ENCODE measurements at regions not wholly inside any gene's neighbourhood (a gene's known extent, or its start where the extent isn't known, plus 50 kb on each side); places are given as distances from the start of the nearest gene placed in this dataset.

- TF ChIP-seq, protein P1, sequence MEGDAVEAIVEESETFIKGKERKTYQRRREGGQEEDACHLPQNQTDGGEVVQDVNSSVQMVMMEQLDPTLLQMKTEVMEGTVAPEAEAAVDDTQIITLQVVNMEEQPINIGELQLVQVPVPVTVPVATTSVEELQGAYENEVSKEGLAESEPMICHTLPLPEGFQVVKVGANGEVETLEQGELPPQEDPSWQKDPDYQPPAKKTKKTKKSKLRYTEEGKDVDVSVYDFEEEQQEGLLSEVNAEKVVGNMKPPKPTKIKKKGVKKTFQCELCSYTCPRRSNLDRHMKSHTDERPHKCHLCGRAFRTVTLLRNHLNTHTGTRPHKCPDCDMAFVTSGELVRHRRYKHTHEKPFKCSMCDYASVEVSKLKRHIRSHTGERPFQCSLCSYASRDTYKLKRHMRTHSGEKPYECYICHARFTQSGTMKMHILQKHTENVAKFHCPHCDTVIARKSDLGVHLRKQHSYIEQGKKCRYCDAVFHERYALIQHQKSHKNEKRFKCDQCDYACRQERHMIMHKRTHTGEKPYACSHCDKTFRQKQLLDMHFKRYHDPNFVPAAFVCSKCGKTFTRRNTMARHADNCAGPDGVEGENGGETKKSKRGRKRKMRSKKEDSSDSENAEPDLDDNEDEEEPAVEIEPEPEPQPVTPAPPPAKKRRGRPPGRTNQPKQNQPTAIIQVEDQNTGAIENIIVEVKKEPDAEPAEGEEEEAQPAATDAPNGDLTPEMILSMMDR (conservative IDR thresholded peaks at IDR 0.05): no peak
- H3K27ac ChIP-seq: no peak overlapping the region
These were observed 63.6 kb upstream of the MAP3K1 start for GRCh38 chr5:56751572-56752313.

- H3K27ac ChIP-seq: no peak overlapping the region
- TF ChIP-seq, protein P1 (conservative IDR thresholded peaks at IDR 0.05): no peak
These were observed 65.5 kb upstream of the MAP3K1 start for GRCh38 chr5:56749842-56750241.

GRCh38 chr5:56746553-56747339 is 68.6 kb upstream of the MAP3K1 start:
- TF ChIP-seq, protein P1 (conservative IDR thresholded peaks at IDR 0.05): no peak
- no peak overlapping the region for H3K27ac ChIP-seq

DNA sequence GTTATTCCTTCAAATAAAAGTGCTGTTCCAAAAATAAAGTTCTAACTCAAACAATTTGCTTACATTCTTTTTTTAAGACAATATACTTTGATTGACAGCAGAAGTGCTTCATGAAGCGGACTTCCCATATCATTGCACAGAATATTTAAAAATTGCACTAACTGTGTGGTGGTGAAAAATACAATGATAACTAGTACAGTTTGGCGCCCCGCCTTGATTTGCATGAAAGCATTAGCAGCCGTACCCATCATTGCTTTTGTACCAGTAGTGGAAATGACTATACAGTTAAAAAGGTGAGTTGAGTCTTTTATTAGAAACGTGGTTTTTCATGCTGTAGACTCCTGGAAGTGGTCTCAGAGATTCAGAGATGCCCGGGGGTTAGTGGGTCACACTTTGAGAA is 69.5 kb upstream of the MAP3K1 start:
- H3K27ac ChIP-seq: no peak overlapping the region
- TF ChIP-seq, protein P1 (conservative IDR thresholded peaks at IDR 0.05): no peak

DNA sequence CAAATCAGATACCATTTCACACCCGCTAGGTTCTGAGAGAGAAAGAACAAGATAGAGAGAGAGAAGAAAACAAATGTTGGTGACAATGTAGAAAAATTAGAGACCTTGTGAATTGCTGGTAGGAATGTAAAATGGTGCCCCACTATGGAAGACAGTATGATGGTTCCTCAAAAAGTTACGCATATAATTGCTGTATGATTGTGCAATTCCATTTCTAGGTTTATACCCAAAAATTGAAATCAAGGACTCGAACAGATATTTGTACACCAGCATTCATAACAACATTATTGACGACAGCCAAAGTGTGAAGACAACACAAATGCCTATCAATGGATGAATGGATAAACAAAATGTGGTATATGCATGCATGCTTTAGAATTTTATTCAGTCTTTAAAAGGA is 74.5 kb upstream of the MAP3K1 start:
- H3K27ac ChIP-seq: no peak overlapping the region
- TF ChIP-seq, protein P1 (conservative IDR thresholded peaks at IDR 0.05): no peak

DNA sequence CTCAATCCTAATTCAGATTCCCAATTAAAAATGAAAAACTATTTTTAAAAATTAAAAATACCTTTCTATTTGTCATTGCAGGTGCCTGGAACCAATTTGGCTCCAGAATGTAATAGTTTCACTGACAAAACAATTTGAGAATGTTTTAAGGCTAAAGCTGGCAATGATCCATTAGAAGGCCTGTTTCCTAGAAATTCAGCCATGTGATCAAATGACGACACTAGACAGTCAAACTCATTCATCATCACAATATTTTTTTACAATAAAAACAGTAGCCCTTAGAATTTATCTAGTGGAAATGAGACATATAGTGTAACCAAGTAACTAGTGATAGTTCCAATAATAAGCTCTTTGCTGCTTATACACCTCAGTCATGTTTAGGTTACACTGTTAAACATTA is 75.4 kb upstream of the MAP3K1 start:
- no peak overlapping the region for H3K27ac ChIP-seq
- TF ChIP-seq, protein P1 (conservative IDR thresholded peaks at IDR 0.05): no peak

- TF ChIP-seq, protein P1 (conservative IDR thresholded peaks at IDR 0.05): no peak
These were observed 77.3 kb upstream of the MAP3K1 start for GRCh38 chr5:56737951-56738606.

More at GRCh38 chr5:56737951-56738606, 77.3 kb upstream of the MAP3K1 start:
- peak overlapping the region; percentile 59 for H3K27ac ChIP-seq
